Ectodermal cell (in vitro differentiated cells): ENCODE measurements at regions not wholly inside any gene's neighbourhood (a gene's known extent, or its start where the extent isn't known, plus 50 kb on each side); places are given as distances from the start of the nearest gene placed in this dataset.
A peak's percentile ranks its signal among the peaks of the same experiment; 100 is the strongest.

ENCODE experiments used
- H3K27ac ChIP-seq: 2 replicates; pipeline ENCODE4 v1.7.0; 2013; ENCODE audit warnings: mild to moderate bottlenecking, low read depth, low read length; ENCODE audit not compliant: insufficient read depth, poor library complexity, severe bottlenecking
- H3K27me3 ChIP-seq: 2 replicates; pipeline ENCODE4 v1.7.0; 2013; ENCODE audit warnings: mild to moderate bottlenecking, low read length; ENCODE audit not compliant: insufficient read depth, control insufficient read depth, poor library complexity, severe bottlenecking
- H3K36me3 ChIP-seq: one replicate; pipeline ENCODE4 v1.7.0; 2013; ENCODE audit warnings: low read length; ENCODE audit not compliant: control insufficient read depth, insufficient read depth
- H3K4me1 ChIP-seq: one replicate; pipeline ENCODE4 v1.7.0; 2013; ENCODE audit warnings: low read length; ENCODE audit not compliant: control insufficient read depth, insufficient read depth
- H3K4me3 ChIP-seq: 2 replicates; pipeline ENCODE4 v1.7.0; 2013; ENCODE audit warnings: low read depth, low read length, control low read depth; ENCODE audit not compliant: insufficient read depth
- H3K9me3 ChIP-seq: 2 replicates; pipeline ENCODE4 v1.7.0; 2013; ENCODE audit warnings: mild to moderate bottlenecking, low read length, moderate library complexity; ENCODE audit not compliant: control insufficient read depth
- WGBS, 2 experiments: methylation state at CpG; one replicate each; pipeline ENCODE4 v1.1.7; 2013; ENCODE audit warnings: missing lambda C conversion rate in 2 of 2; 5-methylcytosine and 5-hydroxymethylcytosine counted together

DNA sequence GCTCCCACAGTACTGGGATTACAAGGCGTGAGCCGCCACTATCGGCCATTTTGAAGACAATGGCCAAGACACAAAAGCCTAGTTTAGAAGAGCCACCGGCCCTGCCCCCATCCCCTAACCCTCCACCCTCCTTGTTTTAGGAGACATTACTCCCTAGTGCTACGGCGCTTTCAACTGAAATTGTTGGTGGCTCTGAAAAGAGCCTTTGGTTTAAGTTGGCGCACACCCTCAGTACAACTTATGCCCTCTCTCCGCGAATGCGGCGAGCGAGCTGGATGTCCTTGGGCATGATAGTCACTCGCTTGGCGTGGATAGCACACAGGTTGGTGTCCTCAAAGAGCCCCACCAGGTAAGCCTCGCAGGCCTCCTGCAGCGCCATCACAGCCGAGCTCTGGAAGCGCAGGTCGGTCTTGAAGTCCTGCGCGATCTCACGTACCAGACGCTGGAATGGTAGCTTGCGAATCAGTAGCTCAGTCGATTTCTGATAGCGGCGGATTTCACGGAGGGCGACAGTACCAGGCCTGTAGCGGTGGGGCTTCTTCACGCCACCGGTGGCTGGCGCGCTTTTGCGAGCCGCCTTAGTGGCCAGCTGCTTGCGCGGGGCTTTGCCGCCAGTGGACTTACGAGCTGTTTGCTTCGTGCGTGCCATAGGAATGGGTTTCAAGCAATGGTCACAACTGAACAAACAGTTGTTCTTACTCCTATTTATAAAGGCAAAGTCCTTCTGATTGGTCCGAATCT, 114.9 kb upstream of the BTN3A2 start:
- H3K27me3 ChIP-seq: no peaks in the 10 kb centered on the region
- no peaks in the 10 kb centered on the region for H3K4me1 ChIP-seq
- peak overlapping the region; percentile 95 for H3K27ac ChIP-seq
- no peaks in the 10 kb centered on the region for H3K36me3 ChIP-seq
- H3K4me3 ChIP-seq: peak overlapping the region; percentile 70
- WGBS, 2 experiments: 0% methylated on average over 42 to 43 of the region's 43 CpGs
- H3K9me3 ChIP-seq: no peaks in the 10 kb centered on the region

DNA sequence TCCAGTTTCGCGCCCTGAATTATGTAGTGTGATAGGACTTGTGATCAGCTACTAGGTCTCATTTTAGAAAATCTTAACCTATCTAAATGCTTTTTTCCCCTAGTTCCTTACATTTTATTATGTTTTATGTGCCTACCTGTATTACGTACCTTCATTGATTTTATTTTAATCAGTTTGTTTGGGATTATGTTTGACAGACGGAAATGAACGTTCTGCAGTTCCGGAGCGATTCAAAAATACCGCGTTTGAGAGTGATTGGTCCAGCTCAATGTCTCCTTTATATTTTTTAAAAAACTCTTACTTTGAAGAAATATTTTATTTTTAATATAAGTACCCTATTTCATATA, 114.3 kb upstream of the BTN3A2 start:
- Histone ChIP-seq H3K36me3 (no peaks in the 10 kb centered on the region), H3K9me3 (no peaks in the 10 kb centered on the region), H3K4me3 (peak overlapping the region; percentile 70), H3K27me3 (no peaks in the 10 kb centered on the region), H3K4me1 (no peaks in the 10 kb centered on the region), H3K27ac (no peak overlapping the region)
- 3% methylated on average over 7 of the region's 9 CpGs; no CpG with 5 or more reads in 1 of the 2 experiments for WGBS, 2 experiments

DNA sequence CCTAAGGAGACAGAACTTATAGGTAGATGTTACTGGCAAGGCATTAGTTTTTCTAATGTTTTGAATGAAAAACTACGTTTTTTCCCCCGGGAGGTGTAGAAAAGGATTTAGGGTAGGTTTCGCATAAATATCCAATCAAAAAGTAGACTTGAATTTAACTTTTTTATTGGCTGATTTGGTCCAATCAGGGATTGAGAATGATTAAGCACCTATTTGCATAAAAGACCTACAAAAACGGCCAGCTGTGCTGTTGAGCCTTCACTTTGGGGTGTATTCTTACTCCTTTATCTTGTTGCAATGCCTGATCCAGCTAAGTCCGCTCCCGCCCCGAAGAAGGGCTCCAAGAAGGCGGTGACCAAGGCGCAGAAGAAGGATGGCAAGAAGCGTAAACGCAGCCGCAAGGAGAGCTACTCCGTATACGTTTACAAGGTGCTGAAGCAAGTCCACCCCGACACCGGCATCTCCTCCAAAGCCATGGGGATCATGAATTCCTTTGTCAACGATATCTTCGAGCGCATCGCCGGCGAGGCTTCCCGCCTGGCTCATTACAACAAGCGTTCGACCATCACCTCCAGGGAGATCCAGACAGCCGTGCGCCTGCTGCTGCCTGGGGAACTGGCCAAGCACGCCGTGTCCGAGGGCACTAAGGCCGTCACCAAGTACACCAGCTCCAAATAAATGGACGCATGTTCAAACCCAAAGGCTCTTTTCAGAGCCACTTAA, 113.5 kb upstream of the BTN3A2 start:
- H3K9me3 ChIP-seq: no peaks in the 10 kb centered on the region
- 0 to 1% methylated on average over 30 to 32 of the region's 32 CpGs for WGBS, 2 experiments
- H3K4me1 ChIP-seq: no peaks in the 10 kb centered on the region
- no peaks in the 10 kb centered on the region for H3K36me3 ChIP-seq
- H3K27me3 ChIP-seq: no peaks in the 10 kb centered on the region
- H3K27ac ChIP-seq: peak overlapping the region; percentile 87
- H3K4me3 ChIP-seq: peak overlapping the region; percentile 70

DNA sequence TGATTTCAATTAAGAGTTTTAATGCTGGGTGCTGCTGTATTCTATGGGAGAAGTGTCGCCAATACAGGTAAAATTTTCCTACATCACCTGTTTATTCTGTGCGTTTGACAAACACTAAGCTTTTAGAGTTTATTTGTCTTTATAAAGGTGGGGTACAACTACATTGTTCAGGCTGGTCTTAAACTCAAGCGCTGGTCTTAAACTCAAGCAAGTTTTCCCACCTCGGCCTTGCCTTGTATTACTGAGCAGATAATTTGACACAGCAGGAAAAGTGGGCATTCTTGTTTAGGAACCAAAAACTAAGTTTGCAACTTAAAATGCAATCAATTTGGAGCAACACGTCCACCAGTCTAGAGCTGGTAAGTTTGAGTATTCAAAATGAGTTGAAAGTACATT, 112.9 kb upstream of the BTN3A2 start:
- Histone ChIP-seq H3K36me3 (no peaks in the 10 kb centered on the region), H3K27me3 (no peaks in the 10 kb centered on the region), H3K27ac (peak overlapping the region; percentile 87), H3K4me1 (peaks cover 2% of the 10 kb centered on the region), H3K9me3 (no peaks in the 10 kb centered on the region), H3K4me3 (peak overlapping the region; percentile 70)
- WGBS, 2 experiments: 0% methylated on average over 3 to 4 of the region's 5 CpGs

DNA sequence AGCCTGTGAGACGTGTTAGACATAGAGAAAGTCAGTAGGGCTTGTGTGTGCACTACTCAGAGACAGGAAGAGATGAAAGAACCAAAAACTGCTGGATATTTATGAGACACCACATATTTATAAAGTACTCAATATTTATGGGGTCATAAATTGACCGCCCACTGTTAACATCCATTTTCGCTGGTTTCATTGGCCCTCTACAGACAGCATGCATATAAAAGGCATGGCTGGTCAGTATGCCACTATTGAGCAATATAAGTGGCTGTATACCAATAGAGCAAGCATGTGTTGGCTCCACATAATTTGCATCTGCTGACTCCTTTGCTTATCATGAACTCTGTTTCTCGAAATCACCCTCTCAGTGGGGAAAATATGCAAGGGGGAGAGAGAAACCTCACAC, 110.3 kb upstream of the BTN3A2 start:
- H3K36me3 ChIP-seq: no peaks in the 10 kb centered on the region
- no peaks in the 10 kb centered on the region for H3K27me3 ChIP-seq
- no peaks in the 10 kb centered on the region for H3K9me3 ChIP-seq
- 81 to 95% methylated on average over 4 of the region's 4 CpGs for WGBS, 2 experiments
- H3K4me3 ChIP-seq: no peak overlapping the region
- no peak overlapping the region for H3K27ac ChIP-seq
- H3K4me1 ChIP-seq: peaks cover 8% of the 10 kb centered on the region

DNA sequence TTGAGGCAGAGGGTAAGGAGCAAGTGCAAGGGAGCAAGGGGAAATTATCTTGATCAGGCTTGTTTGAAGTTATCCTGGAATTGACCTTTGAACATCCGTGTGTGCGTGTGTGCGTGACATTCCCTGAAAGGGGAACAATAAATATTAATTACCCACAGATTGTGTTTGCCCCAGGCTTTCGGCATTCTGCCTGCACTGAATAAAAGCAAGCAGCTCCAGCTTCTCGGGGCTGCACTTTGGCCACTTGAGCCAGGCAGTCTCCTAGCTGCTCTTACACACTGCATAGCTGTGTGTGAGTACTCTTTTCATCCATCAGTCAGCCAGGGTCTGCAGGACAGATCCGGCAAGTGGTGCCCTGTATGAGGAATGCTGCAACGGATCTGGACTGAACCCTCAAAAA, 107.7 kb upstream of the BTN3A2 start:
- no peaks in the 10 kb centered on the region for H3K9me3 ChIP-seq
- H3K36me3 ChIP-seq: no peaks in the 10 kb centered on the region
- 88 to 89% methylated on average over 7 of the region's 7 CpGs for WGBS, 2 experiments
- H3K4me1 ChIP-seq: peaks cover 8% of the 10 kb centered on the region
- H3K27ac ChIP-seq: no peak overlapping the region
- H3K4me3 ChIP-seq: no peak overlapping the region
- H3K27me3 ChIP-seq: no peaks in the 10 kb centered on the region

DNA sequence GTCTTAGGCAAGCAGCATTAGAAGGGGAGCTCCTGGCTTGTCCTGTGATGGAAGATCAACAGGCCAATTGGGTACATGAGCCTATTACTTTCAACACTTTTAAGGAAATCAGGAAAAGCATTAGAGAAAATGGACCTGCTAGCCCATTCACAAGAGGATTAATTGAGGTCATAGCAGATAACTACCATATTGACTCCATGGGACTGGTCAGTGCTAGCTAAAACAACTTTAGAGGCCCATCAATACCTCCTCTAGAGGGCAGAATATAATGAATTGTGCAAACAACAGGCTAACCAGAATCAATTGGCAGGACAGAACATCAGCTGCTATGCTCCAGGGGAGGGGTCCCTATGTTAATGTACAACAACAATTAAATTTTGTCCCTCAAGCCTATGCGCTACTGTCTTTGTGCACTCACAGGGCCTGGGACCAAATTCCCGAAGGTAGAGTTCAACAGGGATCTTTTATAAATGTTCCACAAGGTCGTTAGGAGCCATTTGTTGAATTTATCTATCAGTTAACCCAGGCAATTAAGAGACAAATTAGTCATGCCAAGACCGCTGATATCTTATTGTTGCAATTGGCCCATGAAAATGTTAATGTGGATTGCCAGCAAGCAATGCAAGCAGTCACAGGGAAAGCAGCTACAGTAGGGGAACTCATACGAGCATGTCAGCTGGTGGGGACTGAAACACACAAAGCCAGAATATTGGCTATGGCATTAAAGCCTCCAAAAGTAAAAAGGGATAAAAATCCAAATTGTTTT, 106.6 kb upstream of the BTN3A2 start:
- no peaks in the 10 kb centered on the region for H3K36me3 ChIP-seq
- H3K4me3 ChIP-seq: no peak overlapping the region
- no peaks in the 10 kb centered on the region for H3K9me3 ChIP-seq
- H3K27ac ChIP-seq: no peak overlapping the region
- H3K4me1 ChIP-seq: peaks cover 8% of the 10 kb centered on the region
- no peaks in the 10 kb centered on the region for H3K27me3 ChIP-seq
- 85 to 91% methylated on average over 5 of the region's 5 CpGs for WGBS, 2 experiments

DNA sequence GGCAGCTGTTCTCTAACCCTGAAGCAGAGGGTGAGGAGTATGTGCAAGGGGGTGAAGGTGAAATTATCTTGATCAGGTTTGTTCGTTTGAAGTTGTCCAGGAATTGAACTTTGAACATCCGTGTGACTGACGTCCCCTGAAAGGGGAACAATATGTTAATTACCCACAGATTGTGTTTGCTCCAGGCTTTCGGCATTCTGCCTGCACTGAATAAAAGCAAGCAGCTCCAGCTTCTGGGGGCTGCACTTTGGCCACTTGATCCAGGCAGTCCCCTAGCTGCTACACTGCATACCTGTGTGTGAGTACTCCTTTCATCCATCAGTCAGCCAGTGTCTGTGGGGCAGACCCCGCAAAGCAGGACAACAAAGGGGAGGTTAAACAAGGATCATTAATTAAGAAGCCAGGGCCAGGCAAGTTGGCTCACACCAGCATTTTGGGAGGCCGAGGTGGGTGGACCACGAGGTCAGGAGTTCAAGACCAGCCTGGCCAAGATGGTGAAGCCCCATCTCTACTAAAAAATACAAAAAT, 104.8 kb upstream of the BTN3A2 start:
- H3K4me3 ChIP-seq: no peak overlapping the region
- 89 to 90% methylated on average over 7 of the region's 7 CpGs for WGBS, 2 experiments
- no peaks in the 10 kb centered on the region for H3K9me3 ChIP-seq
- no peak overlapping the region for H3K27ac ChIP-seq
- peaks cover 8% of the 10 kb centered on the region for H3K4me1 ChIP-seq
- no peaks in the 10 kb centered on the region for H3K36me3 ChIP-seq
- no peaks in the 10 kb centered on the region for H3K27me3 ChIP-seq

GRCh38 chr6:26260725-26261490, 104.1 kb upstream of the BTN3A2 start:
- 89 to 96% methylated on average over 6 of the region's 6 CpGs for WGBS, 2 experiments

More at GRCh38 chr6:26260725-26261490, 104.1 kb upstream of the BTN3A2 start:
- Histone ChIP-seq H3K27me3 (no peaks in the 10 kb centered on the region), H3K36me3 (no peaks in the 10 kb centered on the region), H3K9me3 (no peaks in the 10 kb centered on the region), H3K4me3 (no peak overlapping the region), H3K27ac (no peak overlapping the region), H3K4me1 (peaks cover 8% of the 10 kb centered on the region)
